ENCODE measurements at regions not wholly inside any gene's neighbourhood (a gene's known extent, or its start where the extent isn't known, plus 50 kb on each side); places are given as distances from the start of the nearest gene placed in this dataset.

DNA sequence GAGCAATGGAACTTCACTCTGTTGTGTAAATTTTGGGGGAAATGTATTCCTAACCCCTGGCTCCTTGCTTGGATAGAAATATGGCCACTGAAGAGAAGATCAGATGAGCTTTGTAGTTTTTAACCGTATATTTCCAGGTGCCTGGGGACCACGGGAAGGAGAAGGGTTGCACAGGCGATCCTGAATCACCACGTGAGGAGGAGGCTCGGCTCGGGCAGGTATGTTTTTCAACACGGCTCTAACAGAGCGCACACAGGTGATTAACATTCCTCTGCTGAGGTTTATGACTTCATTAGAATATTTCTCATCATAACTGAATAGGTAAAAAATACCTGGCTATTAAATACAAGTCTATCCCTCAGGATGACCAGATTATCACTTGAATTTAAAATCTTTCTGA is 495.0 kb upstream of the ZFHX3 start (continued):
- TF ChIP-seq, protein P1, sequence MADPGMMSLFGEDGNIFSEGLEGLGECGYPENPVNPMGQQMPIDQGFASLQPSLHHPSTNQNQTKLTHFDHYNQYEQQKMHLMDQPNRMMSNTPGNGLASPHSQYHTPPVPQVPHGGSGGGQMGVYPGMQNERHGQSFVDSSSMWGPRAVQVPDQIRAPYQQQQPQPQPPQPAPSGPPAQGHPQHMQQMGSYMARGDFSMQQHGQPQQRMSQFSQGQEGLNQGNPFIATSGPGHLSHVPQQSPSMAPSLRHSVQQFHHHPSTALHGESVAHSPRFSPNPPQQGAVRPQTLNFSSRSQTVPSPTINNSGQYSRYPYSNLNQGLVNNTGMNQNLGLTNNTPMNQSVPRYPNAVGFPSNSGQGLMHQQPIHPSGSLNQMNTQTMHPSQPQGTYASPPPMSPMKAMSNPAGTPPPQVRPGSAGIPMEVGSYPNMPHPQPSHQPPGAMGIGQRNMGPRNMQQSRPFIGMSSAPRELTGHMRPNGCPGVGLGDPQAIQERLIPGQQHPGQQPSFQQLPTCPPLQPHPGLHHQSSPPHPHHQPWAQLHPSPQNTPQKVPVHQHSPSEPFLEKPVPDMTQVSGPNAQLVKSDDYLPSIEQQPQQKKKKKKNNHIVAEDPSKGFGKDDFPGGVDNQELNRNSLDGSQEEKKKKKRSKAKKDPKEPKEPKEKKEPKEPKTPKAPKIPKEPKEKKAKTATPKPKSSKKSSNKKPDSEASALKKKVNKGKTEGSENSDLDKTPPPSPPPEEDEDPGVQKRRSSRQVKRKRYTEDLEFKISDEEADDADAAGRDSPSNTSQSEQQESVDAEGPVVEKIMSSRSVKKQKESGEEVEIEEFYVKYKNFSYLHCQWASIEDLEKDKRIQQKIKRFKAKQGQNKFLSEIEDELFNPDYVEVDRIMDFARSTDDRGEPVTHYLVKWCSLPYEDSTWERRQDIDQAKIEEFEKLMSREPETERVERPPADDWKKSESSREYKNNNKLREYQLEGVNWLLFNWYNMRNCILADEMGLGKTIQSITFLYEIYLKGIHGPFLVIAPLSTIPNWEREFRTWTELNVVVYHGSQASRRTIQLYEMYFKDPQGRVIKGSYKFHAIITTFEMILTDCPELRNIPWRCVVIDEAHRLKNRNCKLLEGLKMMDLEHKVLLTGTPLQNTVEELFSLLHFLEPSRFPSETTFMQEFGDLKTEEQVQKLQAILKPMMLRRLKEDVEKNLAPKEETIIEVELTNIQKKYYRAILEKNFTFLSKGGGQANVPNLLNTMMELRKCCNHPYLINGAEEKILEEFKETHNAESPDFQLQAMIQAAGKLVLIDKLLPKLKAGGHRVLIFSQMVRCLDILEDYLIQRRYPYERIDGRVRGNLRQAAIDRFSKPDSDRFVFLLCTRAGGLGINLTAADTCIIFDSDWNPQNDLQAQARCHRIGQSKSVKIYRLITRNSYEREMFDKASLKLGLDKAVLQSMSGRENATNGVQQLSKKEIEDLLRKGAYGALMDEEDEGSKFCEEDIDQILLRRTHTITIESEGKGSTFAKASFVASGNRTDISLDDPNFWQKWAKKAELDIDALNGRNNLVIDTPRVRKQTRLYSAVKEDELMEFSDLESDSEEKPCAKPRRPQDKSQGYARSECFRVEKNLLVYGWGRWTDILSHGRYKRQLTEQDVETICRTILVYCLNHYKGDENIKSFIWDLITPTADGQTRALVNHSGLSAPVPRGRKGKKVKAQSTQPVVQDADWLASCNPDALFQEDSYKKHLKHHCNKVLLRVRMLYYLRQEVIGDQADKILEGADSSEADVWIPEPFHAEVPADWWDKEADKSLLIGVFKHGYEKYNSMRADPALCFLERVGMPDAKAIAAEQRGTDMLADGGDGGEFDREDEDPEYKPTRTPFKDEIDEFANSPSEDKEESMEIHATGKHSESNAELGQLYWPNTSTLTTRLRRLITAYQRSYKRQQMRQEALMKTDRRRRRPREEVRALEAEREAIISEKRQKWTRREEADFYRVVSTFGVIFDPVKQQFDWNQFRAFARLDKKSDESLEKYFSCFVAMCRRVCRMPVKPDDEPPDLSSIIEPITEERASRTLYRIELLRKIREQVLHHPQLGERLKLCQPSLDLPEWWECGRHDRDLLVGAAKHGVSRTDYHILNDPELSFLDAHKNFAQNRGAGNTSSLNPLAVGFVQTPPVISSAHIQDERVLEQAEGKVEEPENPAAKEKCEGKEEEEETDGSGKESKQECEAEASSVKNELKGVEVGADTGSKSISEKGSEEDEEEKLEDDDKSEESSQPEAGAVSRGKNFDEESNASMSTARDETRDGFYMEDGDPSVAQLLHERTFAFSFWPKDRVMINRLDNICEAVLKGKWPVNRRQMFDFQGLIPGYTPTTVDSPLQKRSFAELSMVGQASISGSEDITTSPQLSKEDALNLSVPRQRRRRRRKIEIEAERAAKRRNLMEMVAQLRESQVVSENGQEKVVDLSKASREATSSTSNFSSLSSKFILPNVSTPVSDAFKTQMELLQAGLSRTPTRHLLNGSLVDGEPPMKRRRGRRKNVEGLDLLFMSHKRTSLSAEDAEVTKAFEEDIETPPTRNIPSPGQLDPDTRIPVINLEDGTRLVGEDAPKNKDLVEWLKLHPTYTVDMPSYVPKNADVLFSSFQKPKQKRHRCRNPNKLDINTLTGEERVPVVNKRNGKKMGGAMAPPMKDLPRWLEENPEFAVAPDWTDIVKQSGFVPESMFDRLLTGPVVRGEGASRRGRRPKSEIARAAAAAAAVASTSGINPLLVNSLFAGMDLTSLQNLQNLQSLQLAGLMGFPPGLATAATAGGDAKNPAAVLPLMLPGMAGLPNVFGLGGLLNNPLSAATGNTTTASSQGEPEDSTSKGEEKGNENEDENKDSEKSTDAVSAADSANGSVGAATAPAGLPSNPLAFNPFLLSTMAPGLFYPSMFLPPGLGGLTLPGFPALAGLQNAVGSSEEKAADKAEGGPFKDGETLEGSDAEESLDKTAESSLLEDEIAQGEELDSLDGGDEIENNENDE (IDR thresholded peaks at IDR 0.05; ENCODE audit: insufficient replicate concordance, low read length): no peak
- TF ChIP-seq RXRA (IDR thresholded peaks at IDR 0.05; ENCODE audit: insufficient read depth, low read depth, low read length) (no peak), YY1 (IDR thresholded peaks at IDR 0.05; ENCODE audit: low read depth, low read length) (no peak), CHD1 (IDR thresholded peaks at IDR 0.05; ENCODE audit: low read depth, low read length) (no peak), NANOG (IDR thresholded peaks at IDR 0.05; ENCODE audit: insufficient read depth, low read depth, low read length, poor library complexity, severe bottlenecking) (no peak), SP1 (IDR thresholded peaks at IDR 0.05; ENCODE audit: low read depth, low read length) (no peak), POLR2AphosphoS5 (IDR thresholded peaks at IDR 0.05; ENCODE audit: low read depth, low read length) (no peak), BRCA1 (IDR thresholded peaks at IDR 0.05; ENCODE audit: low read depth, low read length) (no peak), CEBPB (IDR thresholded peaks at IDR 0.05; ENCODE audit: low read depth, low read length) (no peak), SUZ12 (IDR thresholded peaks at IDR 0.05; ENCODE audit: low read length) (no peak)
- TF ChIP-seq, protein P2, sequence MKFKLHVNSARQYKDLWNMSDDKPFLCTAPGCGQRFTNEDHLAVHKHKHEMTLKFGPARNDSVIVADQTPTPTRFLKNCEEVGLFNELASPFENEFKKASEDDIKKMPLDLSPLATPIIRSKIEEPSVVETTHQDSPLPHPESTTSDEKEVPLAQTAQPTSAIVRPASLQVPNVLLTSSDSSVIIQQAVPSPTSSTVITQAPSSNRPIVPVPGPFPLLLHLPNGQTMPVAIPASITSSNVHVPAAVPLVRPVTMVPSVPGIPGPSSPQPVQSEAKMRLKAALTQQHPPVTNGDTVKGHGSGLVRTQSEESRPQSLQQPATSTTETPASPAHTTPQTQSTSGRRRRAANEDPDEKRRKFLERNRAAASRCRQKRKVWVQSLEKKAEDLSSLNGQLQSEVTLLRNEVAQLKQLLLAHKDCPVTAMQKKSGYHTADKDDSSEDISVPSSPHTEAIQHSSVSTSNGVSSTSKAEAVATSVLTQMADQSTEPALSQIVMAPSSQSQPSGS (IDR thresholded peaks at IDR 0.05; ENCODE audit: low read length): no peak

Measured in H1 (cell line).